GM08714 (cell line): ENCODE measurements at regions not wholly inside any gene's neighbourhood (a gene's known extent, or its start where the extent isn't known, plus 50 kb on each side); places are given as distances from the start of the nearest gene placed in this dataset.

ENCODE experiments used
- H3K4me3 ChIP-seq: fragments of 200-500 bp; sonication (Bioruptor generic); 2 replicates; pipeline ENCODE4 v1.5.1; 2014; ENCODE audit warnings: mild to moderate bottlenecking, low read length, inconsistent platforms
- ZNF274 ChIP-seq: IDR thresholded peaks from 2 replicates; pipeline ENCODE4 v1.6.1; 2012; ENCODE audit warnings: mild to moderate bottlenecking, low read depth, low read length

DNA sequence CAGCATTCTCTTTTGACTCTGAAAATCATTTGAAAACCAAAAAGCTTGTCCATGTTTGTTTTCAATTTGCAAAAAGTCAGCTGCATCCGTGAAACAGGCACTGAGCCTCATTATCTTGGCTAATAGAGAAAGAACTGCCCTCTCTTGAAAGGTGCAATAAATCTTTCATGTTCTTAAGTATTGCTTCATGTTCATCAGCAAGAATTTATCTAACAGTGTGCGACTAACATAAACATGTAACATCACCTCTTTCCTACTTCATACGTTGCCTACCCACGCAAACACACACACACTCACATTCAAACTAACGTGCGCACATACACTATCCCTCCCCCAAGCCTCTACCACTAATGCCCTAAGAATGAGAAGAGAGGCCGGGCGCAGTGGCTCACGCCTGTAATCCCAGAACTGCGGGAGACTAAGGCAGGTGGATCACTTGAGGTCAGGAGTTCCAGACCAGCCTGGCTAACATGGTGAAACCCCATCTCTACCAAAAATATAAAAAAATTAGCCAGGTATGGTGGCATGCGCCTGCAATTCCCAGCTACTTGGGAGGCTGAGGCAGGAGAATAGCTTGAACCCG is 629.7 kb upstream of the ZNF608 start:
- TF ChIP-seq ZNF274: no peak
- no peak overlapping the region for H3K4me3 ChIP-seq

DNA sequence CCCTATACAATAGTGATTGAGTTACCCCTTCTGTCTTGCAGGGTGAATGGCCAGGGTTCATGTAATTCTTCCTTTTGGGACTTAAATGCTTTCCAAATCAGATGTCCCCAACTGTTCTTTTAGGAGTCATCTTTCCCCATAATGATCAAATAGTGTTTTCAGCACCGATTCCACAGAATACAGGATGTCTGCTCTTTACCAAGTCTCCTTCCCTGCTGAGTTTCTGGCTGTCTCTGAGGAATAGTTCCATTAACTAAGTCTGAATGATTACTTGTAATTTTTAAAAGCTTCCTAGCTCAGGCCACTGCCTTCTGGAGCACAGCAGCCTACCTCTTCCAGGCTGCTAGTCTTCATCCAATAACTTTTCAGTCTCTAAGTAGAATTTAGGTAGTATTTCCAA is 630.7 kb upstream of the ZNF608 start:
- TF ChIP-seq ZNF274: no peak
- H3K4me3 ChIP-seq: no peak overlapping the region

DNA sequence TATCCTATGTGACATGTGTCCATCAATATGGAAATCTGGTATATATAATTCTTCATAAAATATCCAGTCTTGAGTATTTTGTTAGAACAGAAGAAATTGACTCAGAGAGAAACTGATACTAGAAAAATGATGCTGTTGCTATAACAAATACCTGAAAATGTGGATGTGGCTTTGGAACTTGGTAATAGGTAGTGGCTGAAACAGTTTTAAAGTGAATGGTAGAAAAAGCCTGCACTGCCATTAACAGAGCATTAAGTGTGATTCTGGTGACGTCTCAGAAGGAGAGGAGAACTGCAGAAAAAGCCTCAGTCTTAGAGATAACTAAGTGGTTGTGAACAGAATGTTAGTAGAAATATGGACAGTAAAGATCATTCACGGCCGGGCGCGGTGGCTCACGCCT is 634.9 kb upstream of the ZNF608 start:
- H3K4me3 ChIP-seq: no peak overlapping the region
- TF ChIP-seq ZNF274: no peak

DNA sequence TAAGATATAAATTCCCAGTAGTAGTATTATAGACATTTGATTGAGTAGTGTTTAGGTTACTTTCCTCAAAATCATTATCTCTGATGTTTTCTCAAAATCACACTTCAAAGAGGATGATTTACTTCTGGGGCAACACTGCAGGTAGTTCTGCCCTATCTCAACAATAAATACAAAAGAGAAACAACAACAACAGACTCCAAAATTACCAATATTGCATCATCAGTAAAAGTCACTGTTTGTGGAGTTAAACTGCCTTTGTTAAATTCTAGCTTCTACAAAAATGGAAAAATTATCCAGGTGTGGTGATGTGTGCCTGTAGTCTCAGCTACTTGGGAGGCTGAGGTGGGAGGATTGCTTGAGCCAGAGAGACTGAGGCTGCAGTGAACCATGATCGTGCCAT is 637.6 kb upstream of the ZNF608 start:
- no peak for TF ChIP-seq ZNF274

DNA sequence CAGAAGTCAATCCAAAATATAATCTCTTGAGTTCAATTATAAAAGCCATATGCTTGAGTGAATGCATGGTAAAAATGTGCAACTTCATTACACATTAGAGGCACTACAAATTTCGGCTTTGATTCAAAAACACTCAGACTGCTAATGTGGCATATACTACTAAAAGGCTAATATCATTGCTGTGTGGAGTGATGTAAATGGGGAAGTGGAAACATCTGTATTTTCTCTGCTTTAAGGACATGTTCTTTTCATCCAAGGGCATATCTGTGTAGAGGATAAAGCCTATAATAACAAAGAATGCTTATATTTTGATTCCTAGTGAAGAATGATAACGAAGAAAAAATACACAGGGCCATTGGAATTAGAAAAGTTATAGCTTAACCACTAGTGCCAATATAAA is 643.9 kb upstream of the ZNF608 start:
- H3K4me3 ChIP-seq: no peak overlapping the region
- no peak for TF ChIP-seq ZNF274

More for the DNA sequence above, 637.6 kb upstream of the ZNF608 start:
- no peak overlapping the region for H3K4me3 ChIP-seq

DNA sequence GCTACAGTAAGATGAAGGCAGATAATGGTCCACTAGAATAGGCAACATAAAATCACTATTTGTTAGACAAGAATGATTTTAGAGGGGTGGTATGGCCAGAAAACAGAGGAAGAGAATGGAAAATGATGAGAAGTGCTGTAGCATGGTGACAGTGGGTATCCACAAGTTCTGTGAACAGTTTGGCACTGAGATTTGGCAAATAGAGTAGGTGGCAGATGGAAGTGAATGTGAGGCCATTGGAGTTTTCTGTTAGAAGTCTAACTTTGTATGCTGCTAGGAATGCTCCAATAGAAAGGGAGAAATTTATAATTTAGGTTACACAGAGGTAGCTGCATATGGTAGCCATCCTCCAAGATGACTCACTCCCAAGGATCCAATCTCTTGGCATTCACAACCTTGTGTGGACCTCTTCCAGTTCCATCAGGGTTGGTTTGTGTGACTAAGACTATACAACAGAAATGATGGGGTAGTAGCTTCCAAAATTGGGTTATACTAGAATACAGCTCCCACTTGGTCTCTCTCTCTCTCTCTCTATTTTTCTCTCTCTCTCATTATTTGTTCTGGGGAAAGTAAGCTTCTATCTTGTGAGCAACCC is 646.9 kb upstream of the ZNF608 start:
- H3K4me3 ChIP-seq: no peak overlapping the region
- no peak for TF ChIP-seq ZNF274

DNA sequence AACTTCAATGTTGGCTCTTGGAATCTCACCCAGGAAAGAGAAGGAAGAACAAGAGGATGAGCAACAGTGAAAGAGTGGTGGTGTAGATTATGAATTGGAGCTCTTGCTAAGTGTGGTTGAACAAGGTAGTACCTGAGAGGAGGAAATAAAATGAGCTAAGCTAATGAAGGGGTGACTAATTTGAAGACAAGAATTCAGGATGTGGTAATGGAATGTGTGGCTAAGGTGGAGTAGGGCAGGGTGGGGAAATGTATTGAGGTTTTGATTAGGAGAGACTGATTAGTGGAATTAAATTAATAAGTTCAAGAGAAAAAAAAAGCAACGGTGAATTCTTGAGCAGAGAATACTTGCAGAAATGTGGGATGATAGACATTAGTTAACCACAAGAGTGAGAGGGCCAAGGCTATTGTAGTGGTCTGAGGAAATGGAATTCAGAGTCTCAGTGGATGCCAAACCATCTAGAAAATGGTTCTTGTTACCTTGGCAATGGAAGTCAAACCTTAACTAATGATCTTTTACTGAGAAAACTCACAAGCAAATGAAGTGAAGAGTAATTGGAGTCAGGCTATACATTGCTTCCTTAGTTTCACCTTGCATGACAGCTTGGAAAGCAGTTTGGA is 648.3 kb upstream of the ZNF608 start:
- H3K4me3 ChIP-seq: no peak overlapping the region
- no peak for TF ChIP-seq ZNF274

DNA sequence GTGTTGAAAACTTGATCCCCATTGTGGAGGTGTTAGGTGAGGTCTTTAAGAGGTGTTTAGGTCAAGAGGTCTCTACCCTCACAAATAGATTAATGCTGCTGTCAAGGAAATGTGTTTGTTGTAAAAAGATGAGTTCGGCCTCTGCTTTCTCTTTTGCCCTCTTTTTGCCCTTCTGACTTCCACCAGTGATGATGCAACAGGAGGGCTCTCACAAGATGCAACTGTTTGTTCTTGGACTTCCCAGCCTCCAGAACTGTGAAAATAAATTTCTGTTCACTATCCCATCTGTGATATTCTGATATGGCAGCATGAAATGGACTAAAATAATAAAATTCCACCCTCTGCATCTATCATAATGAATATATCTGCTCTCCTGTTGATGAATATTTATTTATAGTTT is 650.0 kb upstream of the ZNF608 start:
- H3K4me3 ChIP-seq: no peak overlapping the region
- no peak for TF ChIP-seq ZNF274

DNA sequence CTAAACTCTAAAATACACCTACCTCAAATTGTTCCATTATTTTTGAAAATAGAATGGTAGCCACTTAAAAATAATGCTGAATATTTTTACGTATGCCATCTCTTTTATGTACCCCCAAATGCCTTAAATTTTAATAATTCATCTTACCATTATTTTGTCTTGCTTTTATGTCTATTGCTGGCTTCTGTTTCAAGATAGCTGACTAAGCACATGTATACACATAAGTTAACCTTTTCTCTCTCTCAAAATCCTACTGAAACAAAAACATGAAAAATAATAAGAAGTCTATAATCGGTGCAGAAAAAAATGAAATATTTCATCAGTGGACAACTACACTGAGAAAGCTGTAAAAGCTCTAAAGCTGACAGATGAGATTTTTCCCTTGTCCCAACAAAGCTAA is 652.0 kb upstream of the ZNF608 start:
- no peak overlapping the region for H3K4me3 ChIP-seq
- no peak for TF ChIP-seq ZNF274

DNA sequence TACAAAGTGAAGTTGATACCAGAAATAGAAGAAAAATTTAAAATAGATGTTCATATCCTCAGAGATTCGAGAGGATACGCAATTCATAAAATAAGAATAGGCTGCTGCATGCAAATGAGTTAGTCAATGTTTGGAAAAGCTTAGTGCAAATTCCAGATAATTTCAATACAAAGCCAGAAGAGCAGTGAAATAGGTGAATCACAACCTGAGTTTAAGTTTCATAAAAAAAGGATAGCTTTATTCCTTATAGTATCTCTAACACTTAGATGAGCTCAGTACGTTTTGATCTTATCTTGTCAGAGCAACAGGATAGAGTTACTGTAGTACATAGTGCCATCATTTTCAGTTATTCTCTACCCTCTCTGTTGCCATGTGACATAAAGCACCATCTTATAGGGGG is 653.4 kb upstream of the ZNF608 start:
- H3K4me3 ChIP-seq: no peak overlapping the region
- TF ChIP-seq ZNF274: no peak

DNA sequence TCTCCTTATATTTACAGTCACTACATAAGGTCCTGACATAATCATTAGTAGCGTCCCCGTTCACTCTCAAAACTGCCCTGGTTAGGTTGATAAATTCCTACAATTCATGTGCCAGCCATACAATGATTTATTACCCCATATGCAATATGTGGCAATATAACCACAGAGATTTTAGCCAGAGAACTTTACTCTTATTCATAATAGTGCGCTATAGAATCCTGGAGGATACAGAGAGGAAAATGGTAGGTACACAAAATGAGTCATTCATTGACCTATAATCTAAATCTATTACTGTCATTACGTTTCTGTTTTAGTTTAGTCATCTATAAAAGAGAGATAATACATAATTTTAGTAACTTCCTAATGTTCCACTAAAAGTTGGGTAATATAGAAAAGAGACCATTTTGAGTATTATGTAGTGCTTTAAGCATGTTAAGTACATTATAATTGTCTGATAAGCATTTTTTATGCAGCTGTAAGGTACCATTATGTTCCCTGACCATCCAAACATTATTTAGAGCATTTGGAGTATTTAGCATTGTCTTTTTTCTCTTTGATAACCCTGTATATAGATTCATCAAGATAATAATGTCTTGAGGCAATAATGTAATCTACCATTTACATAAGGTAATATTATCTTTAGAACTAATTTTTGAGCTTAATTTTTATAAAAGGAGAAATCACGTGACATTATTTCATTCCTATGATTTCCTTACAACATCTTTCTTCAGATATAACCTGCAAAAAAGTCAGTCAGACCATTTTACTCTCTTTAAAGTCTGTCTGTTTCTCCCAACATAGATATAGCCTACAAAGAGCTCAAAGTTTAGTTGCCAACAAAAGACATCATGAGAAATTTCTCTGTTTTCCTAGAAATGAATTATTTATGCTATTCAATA is 655.5 kb upstream of the ZNF608 start:
- no peak overlapping the region for H3K4me3 ChIP-seq
- TF ChIP-seq ZNF274: no peak

DNA sequence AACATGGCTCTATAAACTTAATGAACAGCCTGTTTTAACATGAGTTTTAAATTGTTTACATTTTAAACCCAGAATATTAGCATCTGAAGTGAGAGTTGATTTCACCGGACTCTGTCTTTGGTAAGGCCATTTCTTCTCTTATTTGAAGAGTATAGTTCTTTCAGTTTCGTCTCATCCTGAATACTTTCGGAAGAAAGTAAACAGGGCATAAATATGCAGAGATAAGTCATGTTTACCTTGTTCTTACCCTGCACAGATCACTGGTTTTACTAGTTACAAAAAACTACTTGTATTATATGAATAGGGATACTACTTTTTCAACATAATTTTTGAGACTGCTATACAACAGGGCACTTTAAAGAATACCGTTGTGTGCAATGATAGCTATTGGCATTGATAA is 656.3 kb upstream of the ZNF608 start:
- TF ChIP-seq ZNF274: no peak
- no peak overlapping the region for H3K4me3 ChIP-seq

DNA sequence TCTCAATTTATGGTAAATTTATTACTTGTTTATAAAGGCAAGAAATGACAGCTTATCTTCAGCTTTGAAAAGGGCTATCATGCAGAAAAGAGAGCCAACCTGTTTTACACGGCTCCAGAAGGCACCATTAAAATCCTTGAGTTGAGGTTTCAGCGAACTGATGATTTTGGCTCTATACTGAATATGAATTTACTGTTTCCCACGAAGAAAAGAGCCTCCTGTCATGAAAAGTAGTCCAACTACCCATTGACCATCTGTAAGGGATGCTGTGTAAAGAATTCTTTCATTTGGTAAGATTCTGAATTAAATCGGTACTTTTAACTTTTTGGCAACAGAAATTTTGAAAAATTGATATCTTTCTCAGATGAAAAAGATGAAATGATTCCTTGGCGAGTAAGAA is 657.6 kb upstream of the ZNF608 start:
- H3K4me3 ChIP-seq: no peak overlapping the region
- no peak for TF ChIP-seq ZNF274

DNA sequence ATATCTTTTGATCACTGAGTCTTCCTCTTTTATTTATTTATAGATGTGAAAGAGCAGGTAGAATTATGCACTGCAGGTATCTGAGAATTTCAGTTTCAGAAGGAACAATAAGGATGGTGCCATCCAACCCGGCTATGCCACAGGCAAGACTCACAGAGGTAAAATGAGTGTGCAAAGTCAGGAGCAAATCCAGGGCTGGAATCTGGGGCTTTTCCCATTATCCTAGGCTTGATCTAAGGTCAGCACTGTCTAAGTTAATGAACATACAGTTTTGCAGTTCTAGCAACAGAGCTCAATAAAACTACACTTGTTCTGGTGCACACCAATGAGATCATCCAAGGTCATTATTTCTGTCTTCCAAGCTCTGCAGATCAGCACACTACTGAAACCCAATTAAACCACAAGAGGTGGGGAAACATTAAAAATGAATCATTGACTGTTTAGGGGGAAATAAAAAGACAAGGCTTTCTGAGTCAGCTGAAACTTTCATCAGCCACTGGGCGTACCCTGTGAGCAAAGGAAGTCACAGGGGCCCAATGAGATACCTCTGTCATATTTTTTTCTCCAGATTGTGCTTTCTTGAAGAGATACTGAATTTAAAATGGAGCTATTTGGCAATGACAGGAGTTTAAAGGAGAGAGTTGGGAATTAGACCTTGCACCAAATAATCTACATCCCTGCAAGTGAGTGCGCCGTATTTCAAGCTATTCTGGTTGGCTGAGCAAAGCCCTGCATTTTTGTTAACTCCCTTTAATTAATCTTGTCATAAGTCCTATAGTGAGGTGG is 662.2 kb upstream of the ZNF608 start:
- H3K4me3 ChIP-seq: no peak overlapping the region
- TF ChIP-seq ZNF274: no peak
